H9 (cell line): ENCODE measurements at regions not wholly inside any gene's neighbourhood (a gene's known extent, or its start where the extent isn't known, plus 50 kb on each side); places are given as distances from the start of the nearest gene placed in this dataset.

Experiments
- DNase-seq: peaks from one replicate; pipeline ENCODE4 v3.0.0-alpha.2; 2017
- H2AFZ ChIP-seq: one replicate; pipeline ENCODE4 v1.6.1; 2013; ENCODE audit warnings: mild to moderate bottlenecking, low read length, control low read depth, moderate library complexity
- H2AK5ac ChIP-seq: 2 replicates; pipeline ENCODE4 v1.6.1; 2013; ENCODE audit warnings: low read length, control low read depth, mixed read lengths; ENCODE audit not compliant: insufficient read length
- H2BK120ac ChIP-seq: one replicate; pipeline ENCODE4 v1.6.1; 2013; ENCODE audit warnings: low read depth, mild to moderate bottlenecking, low read length, control low read depth, inconsistent platforms; ENCODE audit not compliant: poor library complexity, severe bottlenecking
- H2BK12ac ChIP-seq: 2 replicates; pipeline ENCODE4 v1.6.1; 2013; ENCODE audit warnings: low read length, control low read depth, mixed read lengths, low read depth; ENCODE audit not compliant: insufficient read length
- H2BK15ac ChIP-seq: 2 replicates; pipeline ENCODE4 v1.6.1; 2013; ENCODE audit warnings: low read depth, low read length, control low read depth
- H2BK20ac ChIP-seq: one replicate; pipeline ENCODE4 v1.6.1; 2013; ENCODE audit warnings: low read depth, mild to moderate bottlenecking, low read length, control low read depth, inconsistent platforms; ENCODE audit not compliant: poor library complexity, severe bottlenecking
- H2BK5ac ChIP-seq: 2 replicates; pipeline ENCODE4 v1.6.1; 2013; ENCODE audit warnings: low read length, control low read depth, mixed read lengths; ENCODE audit not compliant: insufficient read length
- H3K14ac ChIP-seq: 2 replicates; pipeline ENCODE4 v1.6.1; 2013; ENCODE audit warnings: low read length, control low read depth; ENCODE audit not compliant: insufficient read depth
- H3K18ac ChIP-seq: 2 replicates; pipeline ENCODE4 v1.6.1; 2013; ENCODE audit warnings: low read depth, mild to moderate bottlenecking, mixed read lengths, low read length, control low read depth; ENCODE audit not compliant: insufficient read length
- H3K23ac ChIP-seq: 2 replicates; pipeline ENCODE4 v1.6.1; 2013; ENCODE audit warnings: low read length, control low read depth, mixed read lengths, low read depth; ENCODE audit not compliant: insufficient read length
- H3K23me2 ChIP-seq: 2 replicates; pipeline ENCODE4 v1.6.1; 2013; ENCODE audit warnings: low read depth, mild to moderate bottlenecking, mixed read lengths, low read length, control low read depth; ENCODE audit not compliant: insufficient read length, poor library complexity, severe bottlenecking
- H3K27ac ChIP-seq: 2 replicates; pipeline ENCODE4 v1.5.1; 2013; ENCODE audit warnings: low read length, control low read depth, mixed read lengths, low read depth; ENCODE audit not compliant: insufficient read length
- H3K27me3 ChIP-seq: 2 replicates; pipeline ENCODE4 v1.6.1; 2013; ENCODE audit warnings: low read length, control low read depth, inconsistent platforms; ENCODE audit not compliant: insufficient read depth
- H3K4ac ChIP-seq: 2 replicates; pipeline ENCODE4 v1.6.1; 2013; ENCODE audit warnings: low read depth, mild to moderate bottlenecking, control low read depth, inconsistent platforms, low read length, moderate library complexity
- H3K4me1 ChIP-seq: 2 replicates; pipeline ENCODE4 v1.6.1; 2013; ENCODE audit warnings: low read length, control low read depth, inconsistent platforms; ENCODE audit not compliant: insufficient read depth
- H3K4me2 ChIP-seq: 2 replicates; pipeline ENCODE4 v1.6.1; 2013; ENCODE audit warnings: low read length, control low read depth, mixed read lengths; ENCODE audit not compliant: insufficient read length, insufficient read depth
- H3K56ac ChIP-seq: 2 replicates; pipeline ENCODE4 v1.6.1; 2013; ENCODE audit warnings: low read depth, mild to moderate bottlenecking, mixed read lengths, low read length, control low read depth; ENCODE audit not compliant: insufficient read length
- H3K79me1 ChIP-seq: 2 replicates; pipeline ENCODE4 v1.6.1; 2013; ENCODE audit warnings: low read depth, mild to moderate bottlenecking, moderate library complexity, low read length, control low read depth, inconsistent platforms; ENCODE audit not compliant: insufficient read depth, poor library complexity, severe bottlenecking
- H3K79me2 ChIP-seq: 2 replicates; pipeline ENCODE4 v1.6.1; 2013; ENCODE audit warnings: low read length, control low read depth, inconsistent platforms; ENCODE audit not compliant: insufficient read depth
- H3K9ac ChIP-seq: 2 replicates; pipeline ENCODE4 v1.6.1; 2013; ENCODE audit warnings: low read length, control low read depth, mixed read lengths; ENCODE audit not compliant: insufficient read length; ENCODE audit errors: extremely low read depth
- H3K9me3 ChIP-seq: one replicate; pipeline ENCODE4 v1.6.1; 2013; ENCODE audit warnings: low read depth, low read length, inconsistent platforms; ENCODE audit not compliant: control insufficient read depth
- H3T11ph ChIP-seq: one replicate; pipeline ENCODE4 v1.6.1; 2013; ENCODE audit warnings: mild to moderate bottlenecking, low read length, control low read depth, inconsistent platforms
- H4K20me1 ChIP-seq: one replicate; pipeline ENCODE4 v1.6.1; 2013; ENCODE audit not compliant: control insufficient read depth, insufficient read length, insufficient read depth
- H4K5ac ChIP-seq: 2 replicates; pipeline ENCODE4 v1.6.1; 2013; ENCODE audit warnings: low read depth, mild to moderate bottlenecking, mixed read lengths, low read length, control low read depth; ENCODE audit not compliant: insufficient read length
- H4K8ac ChIP-seq: replicated peaks from 2 replicates; pipeline ENCODE4 v1.6.1; 2013; ENCODE audit warnings: low read length, control low read depth, mixed read lengths, low read depth; ENCODE audit not compliant: insufficient read length
- H4K91ac ChIP-seq: 2 replicates; pipeline ENCODE4 v1.6.1; 2013; ENCODE audit warnings: low read depth, mild to moderate bottlenecking, moderate library complexity, mixed read lengths, low read length, control low read depth; ENCODE audit not compliant: insufficient read length
- H3K27ac Mint-ChIP-seq, 3 experiments: 2 replicates in 2 of 3; 3 replicates in 1 of 3; pipeline ENCODE4 v1.8.0; 2020 to 2021; ENCODE audit warnings: mixed read lengths in 3 of 3, mild to moderate bottlenecking in 1 of 3, moderate library complexity in 1 of 3
- H3K27me3 Mint-ChIP-seq: 2 replicates; pipeline ENCODE4 v1.8.0; 2021; ENCODE audit warnings: low read depth, mild to moderate bottlenecking, moderate library complexity, mixed read lengths
- H3K36me3 Mint-ChIP-seq, 3 experiments: 2 replicates in 2 of 3; 3 replicates in 1 of 3; pipeline ENCODE4 v1.8.0; 2020 to 2021; ENCODE audit warnings: low read depth in 3 of 3, mixed read lengths in 3 of 3; ENCODE audit not compliant: insufficient read depth in 1 of 3
- H3K4me1 Mint-ChIP-seq, 2 experiments: 2 replicates each; pipeline ENCODE4 v1.8.0; 2020; ENCODE audit warnings: mixed read lengths in 2 of 2
- H3K4me3 Mint-ChIP-seq, 2 experiments: 2 replicates in 1 of 2; 3 replicates in 1 of 2; pipeline ENCODE4 v1.8.0; 2020 to 2021; ENCODE audit warnings: mild to moderate bottlenecking in 2 of 2, mixed read lengths in 2 of 2, moderate library complexity in 1 of 2
- H3K9me3 Mint-ChIP-seq, 2 experiments: 2 replicates in 1 of 2; 3 replicates in 1 of 2; pipeline ENCODE4 v1.8.0; 2020; ENCODE audit warnings: mild to moderate bottlenecking in 2 of 2, mixed read lengths in 2 of 2, moderate library complexity in 1 of 2
- CTCF ChIP-seq: fragments of 200-600 bp; sonication (generic); conservative IDR thresholded peaks from 3 replicates; pipeline ENCODE4 v1.8.0; 2021; ENCODE audit warnings: antibody characterized with exemption, mild to moderate bottlenecking
- WGBS: extraction: QIAGEN DNeasy Blood & Tissue Kit; methylation state at CpG from one replicate; pipeline ENCODE4 v1.1.7; 2013; ENCODE audit warnings: missing lambda C conversion rate, low lambda C conversion rate, mixed read lengths; ENCODE audit not compliant: insufficient read length; ENCODE audit errors: extremely low coverage; 5-methylcytosine and 5-hydroxymethylcytosine counted together

DNA sequence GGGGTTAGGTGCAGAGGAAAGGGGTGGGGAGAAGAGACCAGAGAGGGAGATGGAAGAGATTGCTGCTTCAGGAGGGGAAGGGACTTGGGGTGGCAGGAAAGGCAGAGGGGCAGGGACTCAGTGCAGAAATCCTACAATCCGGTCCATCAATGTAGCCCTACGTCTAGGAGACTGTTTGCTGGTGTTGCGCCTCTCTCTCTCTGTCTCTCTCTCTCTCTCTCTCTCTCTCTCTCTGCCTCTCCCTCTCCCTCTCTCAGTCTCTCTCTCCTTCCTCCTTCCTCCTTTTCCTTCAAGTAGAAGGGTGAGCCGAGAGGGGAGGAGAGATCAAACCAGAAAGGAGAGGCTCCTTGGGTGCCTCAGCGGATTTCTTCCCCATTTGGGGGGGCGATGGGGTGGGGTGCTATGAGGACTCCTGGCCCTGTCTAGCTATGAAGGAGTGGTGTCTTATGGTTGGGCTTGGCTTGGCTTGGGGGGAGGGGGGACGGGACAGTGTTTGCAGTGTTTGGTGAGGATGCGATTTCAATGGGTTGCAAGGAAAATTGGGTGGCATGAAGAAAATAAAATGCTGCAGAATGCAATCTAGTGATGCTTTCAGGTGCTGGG lies 181.2 kb downstream of the TBXT start:
- Histone ChIP-seq H3K23ac (no peak overlapping the region), H3K79me2 (no peaks in the 10 kb centered on the region), H3K14ac (no peak overlapping the region), H3T11ph (no peak overlapping the region), H3K79me1 (no peaks in the 10 kb centered on the region), H3K9ac (no peak overlapping the region), H2BK12ac (no peak overlapping the region), H2AFZ (no peak overlapping the region), H3K4ac (no peak overlapping the region), H3K4me2 (peak overlapping the region; percentile 48), H4K20me1 (no peaks in the 10 kb centered on the region), H3K4me1 (no peaks in the 10 kb centered on the region), H4K91ac (no peak overlapping the region), H2BK20ac (no peak overlapping the region), H4K5ac (no peak overlapping the region), H3K56ac (no peak overlapping the region), H3K27me3 (peaks cover 63% of the 10 kb centered on the region), H3K23me2 (peaks cover 22% of the 10 kb centered on the region), H2BK120ac (no peak overlapping the region), H3K18ac (no peak overlapping the region), H2BK15ac (no peak overlapping the region), H3K27ac (no peak overlapping the region), H2BK5ac (no peak overlapping the region), H2AK5ac (no peak overlapping the region), H3K9me3 (no peaks in the 10 kb centered on the region), H4K8ac (no peak overlapping the region)
- peaks cover 0 to 2% (median 0%) of the 10 kb centered on the region in 3 experiments; a peak in 2 of 7 replicates for H3K36me3 Mint-ChIP-seq
- DNase-seq, result no peak
- H3K27me3 Mint-ChIP-seq, result peaks cover 95% of the 10 kb centered on the region
- no peak for TF ChIP-seq CTCF
- H3K27ac Mint-ChIP-seq, result no peak overlapping the region
- H3K4me1 Mint-ChIP-seq, result peaks cover 23 to 33% of the 10 kb centered on the region in 2 experiments
- H3K4me3 Mint-ChIP-seq, result peak overlapping the region; percentile 62 to 81
- H3K9me3 Mint-ChIP-seq, result peaks cover 0 to 5% of the 10 kb centered on the region in 2 experiments; a peak in 4 of 5 replicates
- no CpG with 5 or more reads among the region's 8 CpGs for WGBS
